ENCODE measurements at regions not wholly inside any gene's neighbourhood (a gene's known extent, or its start where the extent isn't known, plus 50 kb on each side); places are given as distances from the start of the nearest gene placed in this dataset.
"Not testable (repeated sequence)": the region's sequence is repeated elsewhere in the genome, so short reads cannot be mapped to it uniquely, and the experiment has no call there.

GRCh38 chr12:92416385-92416812, 270.8 kb upstream of the BTG1 start:
- peak; percentile 32 for DNase-seq

DNA sequence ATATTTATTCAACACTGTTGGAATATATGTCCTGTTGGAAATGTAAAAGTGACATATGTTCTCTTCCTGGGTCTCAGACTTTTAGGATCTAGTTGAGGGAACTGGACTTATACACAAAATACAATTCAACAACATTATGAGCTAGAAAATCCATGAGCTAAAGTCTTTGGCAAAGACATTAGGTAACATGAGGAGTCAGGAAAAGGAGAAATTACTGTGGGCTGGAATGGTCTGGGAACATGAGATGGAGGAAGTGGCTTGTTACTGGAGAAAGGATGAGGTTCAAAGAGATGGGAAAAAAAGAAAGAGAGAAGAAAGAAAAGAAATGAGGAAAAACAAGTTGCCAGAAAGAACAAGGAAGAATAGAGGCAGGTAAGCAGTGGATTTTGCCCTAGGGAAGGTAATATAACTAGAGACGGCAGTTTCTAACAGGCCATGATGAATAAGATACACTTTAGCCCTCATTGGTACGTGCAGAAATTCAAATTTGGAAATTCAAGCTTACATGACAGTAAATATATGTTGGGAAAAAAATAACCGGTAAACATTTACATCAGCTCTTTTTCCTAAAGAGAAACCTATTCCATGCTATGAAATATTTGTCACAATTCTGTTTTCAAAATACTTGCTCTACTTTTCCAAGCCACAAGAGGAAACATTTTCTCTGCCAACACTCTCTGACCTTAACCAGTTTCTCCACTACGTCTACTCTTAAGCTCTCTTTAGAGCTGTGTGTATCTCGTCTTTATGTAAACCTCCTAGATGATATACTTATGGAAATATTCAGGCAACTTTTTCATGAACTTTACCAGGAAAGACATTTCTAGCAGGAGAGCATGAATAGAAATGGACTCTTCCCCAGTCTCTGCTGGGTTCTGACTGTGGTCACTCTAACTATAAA, 268.8 kb upstream of the BTG1 start:
- no peak for DNase-seq

DNA sequence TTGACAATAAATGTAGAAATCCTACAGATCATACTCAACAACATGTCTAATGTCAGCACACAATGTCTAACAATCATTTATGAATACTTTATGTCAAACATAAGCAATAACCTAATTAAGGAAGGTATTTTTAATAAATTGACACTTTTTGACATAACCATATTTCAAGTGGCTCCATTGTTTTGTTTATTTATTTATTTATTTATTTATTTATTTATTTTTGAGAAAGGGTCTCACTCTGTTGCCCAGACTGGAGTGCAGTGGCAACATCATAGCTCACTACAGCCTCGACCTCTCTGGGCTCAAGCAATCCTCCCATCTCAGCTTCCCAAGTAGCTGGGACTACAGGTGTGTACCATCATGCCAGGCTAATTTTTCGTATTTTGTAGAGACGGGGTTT, 267.6 kb upstream of the BTG1 start:
- DNase-seq, result no peak

GRCh38 chr12:92412856-92413255, 267.2 kb upstream of the BTG1 start:
- DNase-seq, result no peak

DNA sequence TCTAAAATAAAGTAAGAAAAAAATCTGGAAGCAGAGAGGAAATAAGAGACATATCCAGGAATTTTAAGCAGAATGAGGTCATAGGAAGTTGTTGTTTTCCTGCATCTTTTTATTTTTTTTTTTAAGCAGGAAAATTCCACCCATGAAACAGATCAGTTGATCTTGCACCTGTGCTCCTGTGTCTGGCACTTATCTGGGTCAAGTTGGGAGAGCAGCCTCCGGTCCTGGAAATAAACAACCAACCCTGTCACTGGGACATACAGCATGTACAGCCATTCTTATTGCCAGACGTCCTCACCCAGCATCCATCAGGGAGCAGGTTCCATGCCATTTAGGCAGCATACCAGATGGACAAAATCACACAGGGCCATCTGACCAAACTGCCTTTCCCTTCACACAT, 266.0 kb upstream of the BTG1 start:
- DNase-seq, result no peak

DNA sequence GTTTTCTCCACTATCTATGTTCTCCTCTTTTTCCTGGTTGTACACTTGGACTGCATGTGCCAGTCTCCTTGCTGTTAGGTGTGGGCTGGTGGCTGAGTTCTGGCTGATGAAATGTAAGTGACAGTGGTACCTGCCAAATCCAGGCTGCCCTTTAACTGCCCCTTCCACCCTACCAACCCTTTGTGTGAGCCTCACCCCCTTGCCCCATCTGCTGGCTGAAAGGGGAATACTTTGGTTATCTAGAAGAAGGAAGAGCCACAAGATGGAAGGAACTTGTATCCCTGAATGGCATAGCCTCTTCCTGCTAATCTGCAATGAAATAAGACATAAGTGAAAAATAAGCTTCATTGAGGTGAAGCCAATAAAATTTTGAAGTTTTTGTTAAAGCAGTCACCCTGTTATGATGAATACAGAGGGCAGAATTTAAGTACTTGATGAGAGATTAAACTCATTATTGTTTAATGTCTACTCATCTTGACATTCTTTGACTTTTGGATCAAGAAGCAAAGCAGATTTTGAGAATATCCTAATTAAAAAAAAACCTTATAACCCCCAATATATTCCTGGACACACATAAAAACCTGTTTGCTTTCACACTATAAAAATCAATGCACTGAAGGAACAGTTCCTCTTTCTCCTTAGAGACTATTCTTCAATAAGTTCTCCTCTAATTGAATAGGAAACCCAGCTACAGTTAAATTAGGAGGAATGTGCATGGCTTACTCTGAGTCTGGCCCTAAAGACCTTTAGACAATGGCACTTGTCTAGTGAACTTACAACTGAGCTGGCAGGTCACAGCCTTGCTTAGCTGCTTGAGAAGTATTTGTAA, 262.6 kb upstream of the BTG1 start:
- no peak for DNase-seq

DNA sequence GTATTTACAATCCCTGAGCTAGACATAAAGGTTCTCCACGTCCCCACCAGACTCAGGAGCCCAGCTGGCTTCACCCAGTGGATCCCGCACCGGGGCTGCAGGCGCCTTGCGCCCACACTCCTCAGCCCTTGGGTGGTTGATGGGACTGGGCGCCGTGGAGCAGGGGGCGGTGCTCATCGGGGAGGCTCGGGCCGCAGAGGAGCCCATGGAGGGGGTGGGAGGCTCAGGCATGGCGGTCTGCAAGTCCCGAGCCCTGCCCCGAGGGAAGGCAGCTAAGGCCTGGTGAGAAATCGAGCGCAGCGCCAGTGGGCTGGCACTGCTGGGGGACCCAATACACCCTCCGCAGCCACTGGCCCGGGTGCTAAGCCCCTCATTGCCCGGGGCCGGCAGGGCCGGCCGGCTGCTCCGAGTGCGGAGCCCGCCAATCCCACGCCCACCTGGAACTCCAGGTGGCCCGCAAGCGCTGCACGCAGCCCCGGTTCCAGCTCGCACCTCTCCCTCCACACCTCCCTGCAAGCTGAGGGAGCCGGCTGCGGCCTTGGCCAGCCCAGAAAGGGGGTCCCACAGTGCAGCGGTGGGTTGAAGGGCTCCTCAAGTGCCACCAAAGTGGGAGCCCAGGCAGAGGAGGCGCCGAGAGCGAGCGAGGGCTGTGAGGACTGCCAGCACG, 260.9 kb upstream of the BTG1 start:
- not testable (repeated sequence) for DNase-seq

- not testable (repeated sequence) for DNase-seq
These were observed 260.2 kb upstream of the BTG1 start for GRCh38 chr12:92405801-92406251.

GRCh38 chr12:92404921-92405320, 259.3 kb upstream of the BTG1 start:
- no peak for DNase-seq

DNA sequence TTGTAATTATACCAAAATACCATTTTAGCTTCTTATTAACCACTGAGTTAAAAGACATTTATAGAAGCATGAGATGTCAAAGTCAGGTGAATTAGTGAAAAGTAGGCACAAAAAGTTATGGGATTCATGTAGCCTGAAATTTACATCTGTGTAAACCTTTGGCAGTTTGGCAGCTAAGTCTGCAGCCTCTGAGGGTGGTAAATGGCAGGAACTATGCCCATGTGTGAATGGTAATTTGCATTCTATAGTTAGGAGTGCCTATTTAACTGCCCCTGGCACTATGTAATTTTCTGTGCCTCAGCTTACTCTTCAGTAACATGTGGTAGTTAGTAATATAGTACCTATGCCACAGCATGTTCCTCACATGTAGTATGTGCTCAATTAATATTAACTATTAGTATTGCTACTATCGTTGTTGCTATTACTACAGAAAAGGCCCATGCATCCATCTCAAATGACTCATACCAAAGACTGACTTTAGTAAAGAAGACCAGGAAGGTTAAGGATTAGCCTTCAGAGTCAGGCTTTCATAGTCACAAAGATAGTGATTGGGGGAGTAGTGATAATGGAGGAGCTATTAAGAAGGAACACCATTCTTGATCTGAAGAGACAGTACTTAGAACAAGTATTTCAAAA, 258.7 kb upstream of the BTG1 start:
- DNase-seq, result no peak

DNA sequence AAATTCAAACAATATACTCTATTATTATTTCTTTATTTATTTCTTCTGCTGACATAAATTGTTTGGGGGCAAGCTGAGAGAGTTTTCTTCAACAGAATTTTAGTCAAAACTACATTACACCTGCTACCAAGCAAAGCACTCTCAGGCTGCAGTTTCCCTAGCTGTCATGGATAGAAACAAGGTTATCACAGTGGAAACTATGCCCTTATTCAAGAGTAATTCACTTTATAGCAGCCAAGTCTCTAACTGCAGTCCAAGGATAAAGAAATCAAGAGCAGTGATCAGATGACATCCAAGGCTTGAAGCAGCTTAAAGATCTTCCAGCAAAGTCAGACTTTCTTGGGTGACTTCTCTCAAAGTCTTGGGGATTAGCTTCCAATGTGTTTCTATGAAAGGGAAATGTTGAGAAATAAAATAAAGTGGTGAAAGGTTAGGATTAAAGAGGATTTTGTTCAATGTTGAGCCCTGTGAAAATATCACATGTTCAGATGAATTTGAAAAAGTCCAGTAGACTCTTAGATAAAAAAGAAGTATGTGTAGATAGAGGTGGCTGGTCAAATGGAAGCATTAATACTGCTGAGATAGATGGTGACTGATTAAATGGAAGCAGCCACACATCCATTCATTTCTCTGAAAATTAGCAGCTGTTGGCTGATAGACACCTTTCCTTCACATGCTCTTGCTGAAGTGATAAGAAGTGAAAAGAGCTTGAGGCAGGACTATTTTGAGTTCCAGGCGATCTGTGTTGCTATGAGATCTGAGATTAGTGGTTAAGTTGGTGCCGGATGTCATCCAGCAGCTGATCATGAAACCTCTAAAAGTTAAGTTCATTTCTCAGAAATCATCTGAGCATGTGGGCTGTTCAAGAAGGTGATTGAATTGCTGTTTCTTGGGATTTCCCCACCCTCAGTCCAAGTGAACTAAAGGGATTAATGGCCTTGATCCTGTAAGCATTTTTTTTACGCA, 257.8 kb upstream of the BTG1 start:
- no peak for DNase-seq

GRCh38 chr12:92402415-92402814, 256.8 kb upstream of the BTG1 start:
- DNase-seq, result no peak

DNA sequence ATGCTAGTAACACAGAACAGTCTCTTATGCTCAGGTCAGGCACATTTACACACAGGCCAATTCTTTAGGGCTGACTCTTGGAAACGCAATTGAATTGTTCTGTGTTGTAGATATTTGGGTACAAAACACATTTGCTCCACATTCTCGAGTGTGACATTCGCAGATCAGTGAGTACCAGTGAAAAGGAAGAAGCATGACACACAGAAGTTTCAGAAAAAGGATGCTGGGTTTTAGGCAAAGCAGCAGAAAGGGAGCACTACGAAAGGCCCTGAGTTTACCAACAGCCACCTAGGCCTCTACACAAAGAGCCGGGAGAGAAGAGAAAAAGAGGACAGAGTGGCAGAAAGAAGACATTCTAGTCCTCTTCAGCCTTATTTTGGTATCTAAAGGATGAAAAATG, 254.4 kb upstream of the BTG1 start:
- no peak for DNase-seq

DNA sequence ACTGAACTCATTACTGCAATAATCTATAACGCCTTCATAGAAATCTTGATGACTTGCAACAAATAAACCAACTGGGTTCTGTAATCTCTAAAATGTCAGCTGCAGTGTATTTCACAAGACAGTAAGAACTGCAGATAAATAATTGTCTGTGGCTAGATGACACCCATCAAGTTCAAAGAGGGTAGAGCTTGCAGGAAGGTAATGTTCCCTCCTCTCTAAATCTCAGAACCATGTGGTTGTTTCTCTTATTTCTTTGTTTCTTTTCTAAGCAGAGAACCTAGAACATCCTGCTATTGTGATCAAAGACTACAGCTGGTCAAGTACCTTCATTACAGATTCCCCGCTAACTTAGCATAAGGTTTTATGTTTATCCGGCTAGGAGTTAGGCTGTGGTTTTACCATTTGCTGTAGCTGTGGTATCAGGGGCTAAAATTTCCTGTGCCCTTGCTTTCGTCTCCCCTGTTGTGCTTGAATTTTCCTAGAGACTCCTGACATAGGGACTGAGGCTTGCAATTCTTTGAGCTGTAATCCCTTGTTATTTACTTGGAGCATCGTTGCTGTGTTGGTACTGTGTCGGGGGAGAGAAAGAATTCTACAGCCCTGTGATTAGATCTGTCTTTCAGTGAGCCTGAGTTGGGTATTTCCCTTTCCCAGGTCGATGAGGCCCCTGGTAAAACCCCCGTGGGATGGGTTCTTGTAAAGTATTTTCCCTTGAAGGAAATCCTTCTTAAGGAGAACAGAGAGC, 253.1 kb upstream of the BTG1 start:
- DNase-seq, result no peak

DNA sequence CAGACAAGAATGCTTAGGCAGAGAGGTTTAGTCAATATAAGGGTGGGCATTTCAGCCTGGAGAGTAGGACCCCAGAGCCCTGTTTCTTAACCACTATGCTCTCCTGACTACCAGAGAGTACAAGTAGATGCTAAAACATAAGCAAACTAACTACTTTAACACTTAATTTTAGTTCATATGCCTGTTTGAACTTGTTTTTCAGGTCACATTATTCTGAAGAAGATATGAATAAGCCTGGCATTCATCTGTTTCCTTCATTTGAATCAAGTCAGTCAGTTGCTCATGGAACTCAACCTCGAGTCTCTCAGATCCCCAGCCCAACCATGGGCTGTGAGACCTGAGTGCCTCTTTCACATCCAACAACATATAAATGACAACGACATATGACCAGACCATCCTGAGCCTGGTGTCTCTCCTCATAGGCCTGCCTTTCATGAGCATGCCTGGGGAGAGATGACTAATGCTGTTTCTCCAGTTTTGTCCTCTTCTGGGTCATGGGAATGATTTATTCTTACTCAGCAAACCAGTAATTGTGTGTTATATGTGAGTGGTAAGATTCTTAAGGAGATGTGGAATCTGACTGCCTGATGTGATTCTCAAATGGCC, 251.1 kb upstream of the BTG1 start:
- DNase-seq, result peak; percentile 27

DNA sequence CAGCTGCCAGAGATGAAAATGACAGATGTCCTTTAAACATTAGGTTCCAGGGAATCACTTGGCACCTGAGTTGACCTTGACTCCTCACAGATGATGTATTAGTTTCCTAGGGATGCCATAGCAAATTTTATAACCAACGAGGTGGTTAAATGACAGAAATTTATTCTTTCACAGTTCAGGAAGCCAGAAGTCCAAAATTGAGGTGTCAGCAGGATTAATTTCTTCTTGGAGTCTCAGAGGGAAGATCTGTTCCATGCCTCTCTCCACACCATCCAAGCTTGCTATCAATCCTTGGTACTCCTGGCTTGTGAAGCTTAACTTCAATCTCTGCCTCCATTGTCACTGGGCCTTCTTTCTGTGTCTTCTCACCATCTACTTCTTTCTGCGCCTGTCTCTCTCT, 249.7 kb upstream of the BTG1 start:
- DNase-seq, result no peak

- DNase-seq, result no peak
These were observed 249.2 kb upstream of the BTG1 start for GRCh38 chr12:92394895-92395294.

DNA sequence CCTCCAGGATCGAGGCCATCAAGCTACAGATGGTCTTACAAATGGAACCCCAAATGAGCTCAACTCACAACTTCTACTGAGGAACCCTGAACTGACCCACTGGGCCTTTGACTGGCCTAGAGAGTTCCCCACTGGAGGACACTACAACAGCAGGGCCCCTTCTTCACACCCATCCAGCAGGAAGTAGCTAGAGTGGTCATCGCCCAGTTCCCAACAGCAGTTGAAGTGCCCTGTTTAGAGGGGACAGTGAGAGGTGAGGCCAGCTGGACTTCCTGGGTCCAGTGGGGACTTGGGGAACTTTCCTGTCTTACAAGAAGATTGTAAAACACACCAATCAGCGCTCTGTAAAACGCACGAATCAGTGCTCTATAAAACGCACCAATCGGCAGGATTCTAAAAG, 247.9 kb upstream of the BTG1 start:
- DNase-seq, result no peak

DNA sequence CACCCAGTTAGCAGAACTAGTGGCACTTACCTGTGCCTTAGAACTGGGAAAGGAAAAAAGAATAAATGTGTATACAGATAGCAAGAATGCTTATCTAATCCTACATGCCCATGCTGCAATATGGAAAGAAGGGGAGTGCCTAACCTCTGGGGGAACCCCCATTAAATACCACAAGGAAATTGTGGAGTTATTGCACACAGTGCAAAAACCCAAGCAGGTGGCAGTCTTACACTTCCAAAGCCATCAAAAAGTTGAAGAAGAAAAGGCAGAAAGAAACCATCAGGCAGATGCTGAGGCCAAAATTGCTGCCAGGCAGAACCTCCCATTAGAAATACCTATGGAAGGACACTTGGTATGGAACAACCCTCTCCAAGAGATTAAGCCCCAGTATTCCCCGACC, 246.1 kb upstream of the BTG1 start:
- not testable (repeated sequence) for DNase-seq

DNA sequence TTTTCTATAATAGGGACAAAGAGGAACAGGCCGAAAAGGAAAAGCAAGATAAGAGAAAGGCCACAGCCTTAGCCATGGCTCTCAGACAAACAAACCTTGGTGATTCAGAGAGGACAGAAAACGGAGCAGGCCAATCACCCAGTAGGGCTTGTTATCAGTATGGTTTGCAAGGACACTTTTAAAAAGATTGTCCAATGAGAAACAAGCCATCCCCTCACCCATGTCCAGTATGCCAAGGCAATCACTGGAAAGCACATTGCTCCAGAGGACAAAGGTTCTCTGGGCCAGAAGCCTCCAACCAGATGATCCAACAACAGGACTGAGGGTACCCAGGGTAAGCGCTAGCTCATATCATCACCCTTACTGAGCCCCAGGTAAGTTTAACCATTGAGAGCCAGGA, 243.8 kb upstream of the BTG1 start:
- no peak for DNase-seq

Measured in NCI-H226 (cell line).